Activated CD4-positive, alpha-beta T cell treated with anti-CD3 and anti-CD28 coated beads for 24 hours (primary cell): ENCODE measurements at regions not wholly inside any gene's neighbourhood (a gene's known extent, or its start where the extent isn't known, plus 50 kb on each side); places are given as distances from the start of the nearest gene placed in this dataset.
"Not testable (repeated sequence)": the region's sequence is repeated elsewhere in the genome, so short reads cannot be mapped to it uniquely, and the experiment has no call there.

Experiments used
- DNase-seq, 2 donors: peaks; one replicate each; pipeline ENCODE4 v3.0.0-alpha.2; 2020; ENCODE audit warnings: low read depth in 2 of 2

DNA sequence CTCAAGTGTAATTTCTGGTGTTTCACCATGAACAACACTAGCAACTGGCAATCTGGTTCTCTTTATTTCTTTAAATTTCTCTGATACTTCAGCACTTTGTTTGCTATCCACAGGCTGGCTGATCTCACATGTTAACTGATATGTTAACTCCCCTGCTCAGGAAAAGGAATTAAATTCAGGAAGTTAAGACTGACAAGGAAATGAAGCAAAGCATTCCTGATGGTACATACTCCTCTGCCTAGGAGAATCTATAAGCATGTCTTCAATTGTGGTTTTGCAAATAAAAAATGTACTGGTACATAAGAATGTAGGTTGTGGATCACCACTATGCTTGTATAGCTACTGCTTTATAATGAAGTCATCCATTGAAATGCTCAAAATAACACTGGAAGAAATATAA lies 1119.2 kb upstream of the INTU start:
- no peak for DNase-seq

GRCh38 chr4:126520731-126521130 lies 1112.0 kb upstream of the INTU start:
- DNase-seq: no peak

GRCh38 chr4:126525400-126525799 lies 1107.4 kb upstream of the INTU start:
- not testable (repeated sequence) for DNase-seq

GRCh38 chr4:126526335-126526734 lies 1106.4 kb upstream of the INTU start:
- DNase-seq: no peak

GRCh38 chr4:126529997-126530396 lies 1102.8 kb upstream of the INTU start:
- no peak for DNase-seq

GRCh38 chr4:126530996-126531585 lies 1101.7 kb upstream of the INTU start:
- no peak for DNase-seq

DNA sequence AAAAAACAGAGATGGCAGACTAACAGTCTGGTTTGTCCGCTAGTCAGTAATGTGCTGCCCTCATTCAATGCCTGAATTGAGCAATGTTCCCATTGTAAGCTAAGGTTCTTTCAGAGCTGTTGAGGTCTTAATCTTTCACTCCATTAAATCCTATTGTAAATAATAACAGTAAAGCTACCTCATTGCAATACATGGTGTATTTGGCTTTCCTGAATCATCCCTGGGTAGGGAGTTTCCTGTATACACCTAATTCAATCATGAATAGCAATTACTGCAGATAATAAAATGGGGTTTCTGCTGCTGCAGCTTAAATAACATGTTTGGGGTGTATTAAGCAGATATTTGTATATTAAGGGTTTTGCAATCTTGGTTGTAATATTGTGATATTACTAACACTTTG lies 1100.2 kb upstream of the INTU start:
- no peak for DNase-seq

DNA sequence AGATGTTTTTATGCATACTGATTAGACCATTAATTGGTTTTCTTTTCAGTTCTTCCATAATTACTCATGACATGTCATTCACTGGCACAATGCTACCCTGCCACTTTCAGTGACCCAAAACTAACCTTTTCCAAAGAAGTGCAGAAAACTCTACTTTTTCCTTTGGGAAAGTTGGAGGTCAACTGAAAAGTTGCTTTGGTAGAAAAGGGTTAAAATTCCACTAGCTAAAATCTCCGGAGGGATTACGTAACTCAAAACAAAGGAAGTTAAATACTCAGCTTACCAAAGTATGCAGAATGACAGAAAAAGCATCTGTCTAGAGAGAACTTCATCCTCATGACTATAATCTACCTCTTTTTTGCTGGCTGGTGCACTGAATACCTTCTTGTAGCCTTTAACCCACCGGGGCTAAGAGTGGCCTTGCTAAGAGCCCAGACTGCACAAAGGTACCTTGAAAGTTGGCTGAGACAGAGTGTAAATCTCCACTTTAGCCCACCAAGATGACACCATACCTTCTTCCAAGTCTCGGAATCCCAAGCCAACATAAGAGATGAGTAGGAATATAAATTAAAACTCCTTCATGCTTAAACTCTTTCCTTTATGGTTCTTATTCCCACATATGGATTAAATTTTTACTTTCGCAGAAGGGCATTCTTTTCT lies 1099.5 kb upstream of the INTU start:
- no peak for DNase-seq

GRCh38 chr4:126539771-126540170 lies 1093.0 kb upstream of the INTU start:
- no peak for DNase-seq

GRCh38 chr4:126541820-126542219 lies 1090.9 kb upstream of the INTU start:
- no peak for DNase-seq

GRCh38 chr4:126544276-126544675 lies 1088.5 kb upstream of the INTU start:
- no peak for DNase-seq

DNA sequence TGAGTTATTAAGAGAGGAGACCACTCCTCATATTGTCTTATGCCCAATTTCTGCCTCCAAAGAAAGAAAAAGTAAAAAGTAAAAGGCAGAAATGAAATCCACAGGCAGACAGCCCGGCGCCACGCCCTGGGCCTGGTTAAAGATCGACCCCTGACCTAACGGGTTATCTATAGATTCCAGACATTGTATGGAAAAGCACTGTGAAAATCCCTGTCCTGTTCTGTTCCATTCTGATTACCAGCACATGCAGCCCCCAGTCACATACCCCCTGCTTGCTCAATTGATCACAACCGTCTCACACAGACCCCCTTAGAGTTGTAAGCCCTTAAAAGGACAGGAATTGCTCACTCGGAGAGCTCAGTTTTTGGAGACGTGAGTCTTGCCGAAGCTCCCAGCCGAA lies 1086.6 kb upstream of the INTU start:
- not testable (repeated sequence) for DNase-seq

DNA sequence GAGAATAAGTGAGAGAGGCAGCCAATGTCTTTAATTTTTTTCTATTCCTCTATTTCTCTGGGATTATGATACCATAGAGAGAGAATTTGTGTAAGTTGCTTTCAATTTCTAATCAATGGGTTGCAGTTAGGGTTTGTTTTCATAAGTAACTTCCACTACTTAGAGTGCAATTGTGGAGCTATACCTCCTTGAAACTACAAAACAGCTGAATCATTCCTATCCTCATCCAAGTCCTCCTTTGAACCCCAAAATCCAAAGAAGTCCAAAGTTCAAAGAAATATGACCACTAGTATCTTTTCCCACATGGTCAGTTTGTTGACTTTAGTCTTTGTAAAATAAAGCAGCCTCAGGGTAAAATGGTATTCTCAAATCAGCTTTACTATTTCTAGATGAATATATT lies 1085.4 kb upstream of the INTU start:
- DNase-seq: no peak

DNA sequence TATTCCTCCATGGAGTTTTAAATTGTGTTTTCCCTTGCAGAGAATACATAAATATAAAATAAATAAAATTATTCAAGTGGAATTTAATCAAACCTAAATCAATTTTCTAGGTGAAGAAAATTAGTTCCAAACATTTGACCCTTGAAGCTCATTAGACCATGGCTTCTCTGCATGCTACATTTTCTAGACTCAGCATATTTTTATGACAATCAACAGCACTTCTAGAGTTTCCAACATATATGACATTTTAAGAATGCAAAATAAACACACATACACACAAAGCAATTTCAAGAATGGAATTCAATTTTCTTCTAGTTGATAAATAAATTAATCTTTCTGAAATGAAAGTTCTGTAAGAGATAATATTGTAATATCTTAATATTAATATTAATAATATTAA lies 1083.9 kb upstream of the INTU start:
- DNase-seq: no peak

DNA sequence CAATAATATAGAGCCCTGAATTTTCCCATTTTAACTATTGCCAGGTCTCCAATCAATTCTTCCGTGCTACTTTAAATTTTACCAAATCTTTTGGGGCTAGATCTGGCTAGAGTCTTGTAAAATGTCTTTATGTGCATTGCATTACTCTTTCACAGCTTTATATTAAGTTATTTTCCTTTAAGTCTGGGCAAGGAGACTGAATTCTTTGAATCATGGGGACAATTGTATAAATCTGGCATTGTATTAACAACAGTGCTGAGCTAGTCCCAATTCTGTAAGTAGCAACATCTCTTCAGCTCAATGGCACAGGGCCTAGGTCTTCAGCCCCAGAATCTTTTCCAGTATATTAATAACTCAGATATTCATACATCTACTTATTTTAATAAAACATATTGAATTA lies 1080.4 kb upstream of the INTU start:
- no peak for DNase-seq

DNA sequence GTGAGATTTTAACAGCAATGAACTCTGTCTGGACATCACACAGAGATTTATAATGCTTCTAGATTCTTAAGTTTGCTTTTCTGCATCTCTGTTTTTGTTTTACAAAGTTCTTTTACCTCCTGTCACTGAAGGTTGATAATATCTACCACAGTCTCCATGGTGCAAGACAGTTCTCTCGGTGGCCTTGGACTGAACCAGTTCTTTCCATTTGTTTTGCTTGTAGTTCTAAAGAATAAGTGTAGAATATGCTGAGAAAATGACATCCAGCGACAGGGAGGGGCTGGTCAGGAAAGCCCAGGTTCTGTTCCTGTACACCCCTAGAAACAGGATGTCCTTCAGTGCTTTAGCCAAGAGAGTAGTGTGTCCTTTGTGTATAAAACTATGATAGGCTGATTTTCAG lies 1079.5 kb upstream of the INTU start:
- DNase-seq: no peak

GRCh38 chr4:126558596-126558995 lies 1074.2 kb upstream of the INTU start:
- no peak for DNase-seq

- no peak for DNase-seq
Measured at GRCh38 chr4:126559961-126560360, 1072.8 kb upstream of the INTU start.

- DNase-seq: no peak
Measured at GRCh38 chr4:126560794-126561193, 1072.0 kb upstream of the INTU start.

DNA sequence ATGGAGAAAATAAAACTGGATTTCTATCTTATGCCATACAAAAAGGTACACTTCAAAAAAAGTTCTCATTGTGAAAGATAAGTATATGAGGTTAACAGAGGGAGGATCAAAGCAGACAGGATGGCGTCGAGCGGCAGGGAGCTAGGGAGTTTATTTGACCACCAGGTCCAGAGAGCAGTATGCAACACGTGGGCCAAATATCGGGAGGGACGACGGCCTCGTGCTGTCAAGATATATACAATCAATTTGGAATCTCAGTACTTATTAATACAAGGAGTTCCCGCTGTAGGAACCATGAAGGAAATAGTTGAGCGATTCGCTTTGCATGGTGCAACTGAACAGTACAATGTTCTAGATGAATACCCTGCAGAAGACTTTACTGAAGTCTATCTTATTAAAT lies 1069.4 kb upstream of the INTU start:
- DNase-seq: no peak

- DNase-seq: no peak
Measured at GRCh38 chr4:126564283-126564854, 1068.4 kb upstream of the INTU start.

DNA sequence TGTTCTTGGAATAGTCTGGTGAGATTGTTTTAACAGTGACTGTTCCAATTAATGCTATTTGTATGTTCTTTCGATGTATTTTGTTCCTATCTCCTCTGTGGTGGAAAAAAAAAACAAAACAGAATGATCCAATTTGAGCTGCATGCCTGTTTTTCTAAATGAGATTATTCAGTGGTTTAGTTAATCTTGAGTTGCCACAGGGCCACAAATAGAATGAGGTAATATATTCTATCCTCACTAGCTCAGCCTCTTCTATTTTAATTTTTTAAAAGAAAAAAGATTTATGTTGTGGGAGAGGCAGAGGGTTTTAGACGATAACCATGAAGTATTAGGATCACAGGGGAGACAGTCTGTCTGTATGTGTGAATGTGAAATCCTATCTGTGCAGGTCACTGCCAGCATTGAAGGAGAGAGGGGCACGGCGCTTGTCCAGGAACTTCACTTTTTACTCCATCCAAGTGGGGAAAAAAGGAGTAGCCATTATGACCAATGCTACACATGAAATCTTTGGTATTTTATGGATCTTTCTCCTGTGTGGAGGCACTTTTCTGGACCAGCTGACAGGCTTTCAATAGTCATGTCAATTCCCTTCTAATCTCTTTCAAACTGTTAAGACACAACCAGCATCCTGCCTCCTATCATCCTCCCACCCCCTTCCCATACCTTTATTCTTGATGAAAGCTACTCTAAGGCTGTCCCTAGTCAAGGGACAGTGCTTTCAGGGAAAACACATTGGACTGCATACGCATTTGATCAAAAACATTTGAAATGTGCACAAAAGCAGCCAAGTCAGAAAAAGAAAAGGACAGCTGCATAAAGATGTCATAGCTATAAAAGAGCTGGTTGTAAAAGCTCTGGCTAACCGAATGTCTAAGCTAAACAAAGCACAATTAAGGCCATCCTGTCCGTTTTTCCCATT lies 1063.8 kb upstream of the INTU start:
- DNase-seq: no peak

- no peak for DNase-seq
Measured at GRCh38 chr4:126572264-126572663, 1060.5 kb upstream of the INTU start.
